ENCODE measurements at regions not wholly inside any gene's neighbourhood (a gene's known extent, or its start where the extent isn't known, plus 50 kb on each side); places are given as distances from the start of the nearest gene placed in this dataset.
"Not testable (repeated sequence)": the region's sequence is repeated elsewhere in the genome, so short reads cannot be mapped to it uniquely, and the experiment has no call there.

DNA sequence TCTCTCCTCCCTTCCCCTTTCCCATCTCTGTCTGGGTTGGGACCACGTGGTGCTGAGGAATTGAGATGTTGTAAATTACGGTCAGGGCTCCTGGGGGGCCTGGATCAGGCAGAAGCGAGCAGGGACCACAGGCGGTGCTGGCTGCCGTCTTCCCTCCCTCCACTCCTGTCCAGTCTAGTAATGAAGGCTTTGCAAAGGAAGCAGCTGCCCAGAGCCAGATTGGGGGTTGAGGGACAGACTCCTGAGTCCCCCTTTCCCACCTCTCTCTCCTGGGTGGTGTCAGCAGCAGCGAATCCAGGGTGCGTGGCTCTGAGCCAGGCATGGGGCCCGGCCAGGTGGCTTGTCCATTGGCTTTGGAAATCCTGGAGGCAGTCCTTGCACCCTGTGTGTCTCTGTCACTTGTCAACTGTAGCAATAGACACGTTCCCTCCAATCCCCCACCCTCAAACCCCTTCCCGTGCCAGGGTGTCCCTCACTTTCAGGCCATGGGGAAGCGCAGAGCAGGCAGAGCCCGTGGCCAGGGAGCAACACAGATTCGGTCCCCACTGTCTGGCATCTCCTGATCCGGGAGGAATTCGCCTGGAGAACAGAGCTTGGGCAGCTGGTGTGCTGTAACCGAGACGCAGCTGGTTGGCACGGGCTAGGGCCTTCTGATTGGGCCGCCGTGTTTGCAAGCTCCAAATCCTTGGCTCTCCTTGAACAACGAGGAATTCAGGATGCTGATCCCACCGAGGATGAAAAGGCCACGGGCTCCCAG is 64.8 kb upstream of the WNT4 start:
- Histone ChIP-seq H3K9me3 (ENCODE audit: low read depth, low read length) (no peaks in the 10 kb centered on the region), H3K27ac (no peak overlapping the region), H3K36me3 (ENCODE audit: insufficient read depth, low read length) (no peaks in the 10 kb centered on the region), H3K9ac (ENCODE audit: insufficient read length) (no peak overlapping the region), H3K4me3 (no peak overlapping the region)
- DNase-seq (ENCODE audit: low read depth, low spot score): no peak
- TF ChIP-seq POLR2AphosphoS5 (IDR thresholded peaks at IDR 0.05; ENCODE audit: borderline replicate concordance, low read depth, low read length) (no peak), FOXP2 (optimal IDR thresholded peaks at IDR 0.05; ENCODE audit: control extremely low read depth, extremely low read length, insufficient read depth) (no peak), EZH2 (IDR thresholded peaks at IDR 0.05) (no peak)

DNA sequence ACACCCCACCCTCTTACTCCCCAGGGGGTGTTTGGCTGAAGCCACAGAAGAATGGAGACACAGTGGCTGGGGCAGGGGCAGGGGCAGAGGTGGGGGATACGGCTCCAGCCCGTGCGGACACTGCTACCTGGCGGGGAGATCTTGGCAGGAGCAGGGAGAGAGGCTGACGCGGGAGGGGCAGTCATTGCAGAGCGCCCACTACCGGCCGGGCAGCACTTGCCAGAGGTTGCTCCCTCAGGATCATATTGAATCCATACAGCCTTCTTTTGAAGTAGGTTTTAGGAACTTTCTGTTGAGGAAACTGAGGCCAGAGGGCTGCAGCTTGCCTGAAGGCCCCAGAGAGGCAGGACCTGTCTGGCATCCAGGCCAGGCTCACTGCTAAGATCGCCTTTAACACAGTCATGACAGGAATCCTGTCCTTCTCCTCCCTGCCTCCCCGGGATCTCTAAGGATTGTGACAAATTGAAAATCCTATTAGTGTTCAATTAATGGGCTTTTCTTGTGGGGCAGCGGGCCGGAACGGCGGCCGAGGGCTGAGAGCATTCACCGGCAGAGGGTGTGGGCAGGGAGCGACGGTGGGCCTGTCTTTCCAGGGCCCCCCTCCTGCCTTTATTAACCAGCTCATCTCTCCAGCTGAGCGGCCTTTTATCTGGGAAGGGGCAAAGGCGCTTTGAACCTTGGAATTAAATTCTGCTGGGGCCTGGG is 65.5 kb upstream of the WNT4 start:
- DNase-seq (ENCODE audit: low read depth, low spot score): no peak
- TF ChIP-seq FOXP2 (optimal IDR thresholded peaks at IDR 0.05; ENCODE audit: control extremely low read depth, extremely low read length, insufficient read depth) (no peak), EZH2 (IDR thresholded peaks at IDR 0.05) (no peak), POLR2AphosphoS5 (IDR thresholded peaks at IDR 0.05; ENCODE audit: borderline replicate concordance, low read depth, low read length) (no peak)
- no peak overlapping the region for H3K27ac ChIP-seq
- H3K4me3 ChIP-seq: no peak overlapping the region
- no peaks in the 10 kb centered on the region for H3K36me3 ChIP-seq (ENCODE audit: insufficient read depth, low read length)
- no peaks in the 10 kb centered on the region for H3K9me3 ChIP-seq (ENCODE audit: low read depth, low read length)
- no peak overlapping the region for H3K9ac ChIP-seq (ENCODE audit: insufficient read length)

DNA sequence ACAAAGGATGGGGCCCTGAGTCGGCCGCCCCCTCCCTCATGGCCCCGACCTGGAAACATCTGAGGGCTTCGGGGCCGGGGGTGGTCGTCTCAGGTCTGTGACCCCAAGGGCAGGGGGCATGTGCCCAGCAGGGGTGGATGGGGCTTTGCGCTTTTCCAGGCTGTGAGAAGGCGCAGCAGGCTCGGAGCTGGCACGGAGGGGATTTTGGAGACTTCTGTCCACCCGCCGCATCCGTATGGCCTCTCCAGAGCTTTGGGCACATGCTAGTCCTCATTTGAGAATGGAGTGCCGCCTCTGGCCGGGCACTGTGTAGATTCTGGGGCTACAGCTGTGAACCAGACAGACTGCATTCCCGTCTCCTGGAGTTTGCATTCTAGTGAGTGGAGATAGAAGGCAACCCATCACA is 66.1 kb upstream of the WNT4 start:
- no peak overlapping the region for H3K27ac ChIP-seq
- H3K9me3 ChIP-seq (ENCODE audit: low read depth, low read length): no peaks in the 10 kb centered on the region
- TF ChIP-seq POLR2AphosphoS5 (IDR thresholded peaks at IDR 0.05; ENCODE audit: borderline replicate concordance, low read depth, low read length) (no peak), FOXP2 (optimal IDR thresholded peaks at IDR 0.05; ENCODE audit: control extremely low read depth, extremely low read length, insufficient read depth) (no peak), EZH2 (IDR thresholded peaks at IDR 0.05) (no peak)
- no peaks in the 10 kb centered on the region for H3K36me3 ChIP-seq (ENCODE audit: insufficient read depth, low read length)
- no peak overlapping the region for H3K9ac ChIP-seq (ENCODE audit: insufficient read length)
- H3K4me3 ChIP-seq: no peak overlapping the region
- no peak for DNase-seq (ENCODE audit: low read depth, low spot score)

DNA sequence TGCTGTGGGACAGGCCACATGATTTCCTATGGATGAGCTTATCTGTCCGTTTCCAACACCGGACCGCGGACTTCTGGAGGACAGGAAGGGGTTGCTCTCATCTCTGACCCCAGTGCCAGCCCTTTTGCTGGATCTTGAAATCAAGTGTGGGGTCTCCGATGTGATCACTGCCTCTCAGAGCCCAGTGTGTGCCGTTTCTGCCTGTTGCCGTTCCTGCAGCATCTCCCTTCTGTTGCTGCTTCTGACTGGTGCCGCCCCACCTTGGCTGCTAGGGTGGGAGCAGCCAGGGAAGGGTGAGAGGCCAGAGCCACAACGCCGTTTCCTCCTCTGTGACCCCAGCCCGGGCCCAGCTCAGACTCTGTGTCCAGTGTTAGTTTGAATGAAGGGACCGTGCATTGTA is 67.3 kb upstream of the WNT4 start:
- H3K36me3 ChIP-seq (ENCODE audit: insufficient read depth, low read length): no peaks in the 10 kb centered on the region
- TF ChIP-seq POLR2AphosphoS5 (IDR thresholded peaks at IDR 0.05; ENCODE audit: borderline replicate concordance, low read depth, low read length): no peak
- TF ChIP-seq FOXP2 (optimal IDR thresholded peaks at IDR 0.05; ENCODE audit: control extremely low read depth, extremely low read length, insufficient read depth): no peak
- TF ChIP-seq EZH2 (IDR thresholded peaks at IDR 0.05): no peak

DNA sequence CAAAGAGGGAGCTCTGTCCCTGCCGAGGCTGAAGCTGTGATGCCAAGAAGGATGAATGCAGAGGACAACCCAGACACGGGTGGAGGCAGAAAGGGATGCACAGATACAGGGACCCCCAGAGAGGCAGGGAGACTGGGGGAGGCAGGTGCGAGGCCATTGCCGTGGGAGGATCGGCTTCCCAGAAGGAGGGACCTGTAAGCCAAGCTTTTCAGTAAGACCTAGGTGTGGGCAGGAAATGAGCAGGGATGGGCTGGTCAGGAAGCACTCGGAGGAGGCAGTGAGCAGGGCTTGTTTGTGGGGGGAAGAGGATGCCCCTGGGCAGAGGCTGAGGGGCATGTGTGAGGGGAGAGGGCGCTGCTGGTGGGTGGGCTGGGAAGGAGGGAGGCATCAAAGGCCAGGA is 67.7 kb upstream of the WNT4 start:
- Histone ChIP-seq H3K9ac (ENCODE audit: insufficient read length) (no peak overlapping the region), H3K36me3 (ENCODE audit: insufficient read depth, low read length) (no peaks in the 10 kb centered on the region), H3K27ac (no peak overlapping the region), H3K4me3 (no peak overlapping the region), H3K9me3 (ENCODE audit: low read depth, low read length) (no peaks in the 10 kb centered on the region)
- TF ChIP-seq EZH2 (IDR thresholded peaks at IDR 0.05) (no peak), POLR2AphosphoS5 (IDR thresholded peaks at IDR 0.05; ENCODE audit: borderline replicate concordance, low read depth, low read length) (no peak)
- DNase-seq (ENCODE audit: low read depth, low spot score): no peak

More for the DNA sequence above, 67.3 kb upstream of the WNT4 start:
- Histone ChIP-seq H3K9me3 (ENCODE audit: low read depth, low read length) (no peaks in the 10 kb centered on the region), H3K4me3 (no peak overlapping the region), H3K27ac (no peak overlapping the region), H3K9ac (ENCODE audit: insufficient read length) (no peak overlapping the region)
- no peak for DNase-seq (ENCODE audit: low read depth, low spot score)

DNA sequence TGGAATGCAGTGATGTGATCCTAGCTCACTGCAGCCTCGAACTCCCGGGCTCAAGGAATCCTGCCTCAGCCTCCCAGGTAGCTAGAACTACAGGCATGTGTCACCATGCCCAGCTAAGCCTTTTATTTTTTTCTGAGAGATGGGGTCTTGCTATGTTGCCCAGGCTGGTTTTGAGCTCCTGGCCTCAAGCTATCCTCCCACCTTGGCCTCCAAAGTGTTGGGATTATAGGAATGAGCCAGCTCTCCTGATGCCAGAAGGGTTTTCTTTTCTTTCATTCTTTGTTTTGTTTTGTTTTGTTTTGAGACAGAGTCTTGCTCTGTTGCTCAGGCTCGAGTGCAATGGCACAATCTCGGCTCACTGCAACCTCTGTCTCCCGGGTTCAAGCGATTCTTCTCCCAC is 68.6 kb upstream of the WNT4 start:
- not testable (repeated sequence) for DNase-seq (ENCODE audit: low read depth, low spot score); H3K36me3 ChIP-seq (ENCODE audit: insufficient read depth, low read length); H3K4me3 ChIP-seq; H3K27ac ChIP-seq; H3K9me3 ChIP-seq (ENCODE audit: low read depth, low read length); H3K9ac ChIP-seq (ENCODE audit: insufficient read length)

DNA sequence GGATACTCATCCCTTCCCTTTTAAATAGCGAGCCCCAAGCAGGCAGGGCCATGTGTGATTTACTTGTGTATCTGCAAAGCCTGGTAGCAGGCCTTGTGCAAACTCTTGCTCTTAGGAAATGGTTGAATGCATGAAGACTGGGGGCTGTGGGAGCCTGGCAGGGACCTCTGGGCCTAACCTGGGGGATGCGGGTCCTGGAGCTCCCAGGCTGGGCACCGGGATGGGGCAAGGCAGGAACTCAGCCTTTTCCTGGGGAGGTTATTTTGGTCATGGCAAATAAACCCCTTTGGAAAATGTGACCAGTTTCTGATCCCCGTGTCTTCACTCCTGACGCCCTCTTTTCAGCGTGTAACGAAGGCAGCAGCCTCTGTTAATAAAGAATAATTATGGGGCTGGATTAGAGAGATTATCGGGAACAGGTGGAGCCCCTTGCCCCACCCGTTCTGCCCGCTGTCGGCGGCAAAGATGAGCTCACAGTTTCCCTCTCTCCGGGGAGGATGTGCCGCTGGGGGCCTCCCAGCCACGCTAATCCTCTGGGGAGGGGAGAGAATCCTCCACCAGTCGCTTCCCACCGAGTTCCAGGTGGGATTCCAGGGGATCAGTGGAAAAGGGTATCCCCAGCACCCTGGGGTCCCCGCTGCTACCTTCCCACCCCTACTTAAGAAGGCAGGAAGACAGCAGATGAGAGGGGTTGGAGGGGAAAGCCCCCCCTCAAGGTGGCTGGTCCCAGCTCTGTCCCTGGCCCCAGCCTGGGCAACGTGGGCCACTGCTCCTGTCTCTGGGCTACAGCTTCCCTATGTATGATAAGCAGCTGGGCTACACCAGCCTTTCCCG is 69.7 kb upstream of the WNT4 start:
- TF ChIP-seq POLR2AphosphoS5 (IDR thresholded peaks at IDR 0.05; ENCODE audit: borderline replicate concordance, low read depth, low read length) (no peak), FOXP2 (optimal IDR thresholded peaks at IDR 0.05; ENCODE audit: control extremely low read depth, extremely low read length, insufficient read depth) (no peak), EZH2 (IDR thresholded peaks at IDR 0.05) (no peak)
- Histone ChIP-seq H3K4me3 (no peak overlapping the region), H3K9ac (ENCODE audit: insufficient read length) (no peak overlapping the region), H3K27ac (no peak overlapping the region), H3K9me3 (ENCODE audit: low read depth, low read length) (no peaks in the 10 kb centered on the region), H3K36me3 (ENCODE audit: insufficient read depth, low read length) (no peaks in the 10 kb centered on the region)
- DNase-seq (ENCODE audit: low read depth, low spot score): no peak

DNA sequence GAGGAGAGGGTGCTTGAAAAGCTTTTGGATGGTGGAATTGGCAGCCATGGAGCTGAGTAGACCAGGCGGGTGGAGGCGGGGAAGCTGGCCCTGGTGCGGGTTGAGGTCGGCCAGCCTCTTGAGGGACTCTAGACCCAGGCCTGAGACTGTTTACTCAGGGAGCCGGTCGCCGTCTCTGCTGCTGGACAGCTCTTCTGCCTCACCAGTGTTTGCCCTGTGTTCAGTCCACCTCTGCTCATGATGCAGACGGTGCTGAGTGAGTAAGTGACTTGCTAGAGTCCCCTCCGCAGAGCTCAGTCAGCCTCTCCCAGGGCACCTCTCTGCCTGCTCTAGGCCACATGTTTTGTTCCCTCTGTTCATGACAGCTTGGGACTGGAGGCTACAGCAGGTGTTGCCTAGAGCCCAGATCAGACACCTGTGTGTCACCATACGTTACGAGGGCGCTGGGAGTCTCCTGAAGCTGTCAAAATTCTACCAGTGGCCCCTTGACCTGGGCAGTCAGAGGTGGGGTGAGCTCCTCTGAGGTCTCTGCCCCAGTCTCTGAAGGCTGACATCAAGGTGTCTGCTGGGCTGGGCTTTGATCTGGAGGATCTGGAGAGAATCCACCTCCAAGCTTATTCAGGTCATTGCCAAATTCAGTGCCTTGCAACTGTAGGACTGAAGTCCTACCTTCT is 73.5 kb upstream of the WNT4 start:
- no peaks in the 10 kb centered on the region for H3K9me3 ChIP-seq (ENCODE audit: low read depth, low read length)
- no peak for TF ChIP-seq FOXP2 (optimal IDR thresholded peaks at IDR 0.05; ENCODE audit: control extremely low read depth, extremely low read length, insufficient read depth)
- TF ChIP-seq EZH2 (IDR thresholded peaks at IDR 0.05): no peak
- TF ChIP-seq POLR2AphosphoS5 (IDR thresholded peaks at IDR 0.05; ENCODE audit: borderline replicate concordance, low read depth, low read length): no peak
- H3K4me3 ChIP-seq: no peak overlapping the region
- DNase-seq (ENCODE audit: low read depth, low spot score): no peak
- no peaks in the 10 kb centered on the region for H3K36me3 ChIP-seq (ENCODE audit: insufficient read depth, low read length)
- H3K27ac ChIP-seq: no peak overlapping the region
- H3K9ac ChIP-seq (ENCODE audit: insufficient read length): no peak overlapping the region
